HG02678 (cell line): ENCODE measurements at regions not wholly inside any gene's neighbourhood (a gene's known extent, or its start where the extent isn't known, plus 50 kb on each side); places are given as distances from the start of the nearest gene placed in this dataset.

Experiments used
- ATAC-seq: cut with Tn5 transposase; IDR thresholded peaks from one replicate; pipeline ENCODE4 v1.9.1; 2021; ENCODE audit warnings: mild to moderate bottlenecking, moderate library complexity; ENCODE audit not compliant: unreplicated experiment

GRCh38 chr9:13568841-13569601 is 289.5 kb upstream of the MPDZ start:
- ATAC-seq = no peak

DNA sequence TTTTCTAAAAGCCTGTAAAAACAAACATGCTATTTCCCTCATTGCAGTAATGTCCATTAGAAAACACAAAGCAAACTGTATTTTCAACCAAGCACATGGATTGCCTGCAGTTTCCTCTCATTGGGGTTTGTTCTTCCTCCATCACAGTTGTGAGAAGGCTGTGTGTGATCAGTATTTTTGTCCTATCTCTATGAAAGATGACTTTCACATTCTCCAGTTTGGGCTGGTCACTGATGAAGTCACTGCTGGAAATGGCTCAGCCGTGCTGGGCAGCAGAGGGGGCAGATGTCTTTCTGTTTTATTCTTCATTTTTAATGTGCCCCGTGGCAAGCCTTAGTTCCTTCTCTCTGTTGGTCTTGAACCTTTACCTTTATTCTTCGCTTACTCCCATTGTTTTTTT is 288.9 kb upstream of the MPDZ start:
- no peak for ATAC-seq

- ATAC-seq = no peak
Observed at GRCh38 chr9:13567833-13568232, 288.3 kb upstream of the MPDZ start.

GRCh38 chr9:13557746-13558145 is 278.3 kb upstream of the MPDZ start:
- no peak for ATAC-seq

GRCh38 chr9:13556656-13557055 is 277.2 kb upstream of the MPDZ start:
- ATAC-seq = no peak

GRCh38 chr9:13555989-13556500 is 276.6 kb upstream of the MPDZ start:
- ATAC-seq = no peak

DNA sequence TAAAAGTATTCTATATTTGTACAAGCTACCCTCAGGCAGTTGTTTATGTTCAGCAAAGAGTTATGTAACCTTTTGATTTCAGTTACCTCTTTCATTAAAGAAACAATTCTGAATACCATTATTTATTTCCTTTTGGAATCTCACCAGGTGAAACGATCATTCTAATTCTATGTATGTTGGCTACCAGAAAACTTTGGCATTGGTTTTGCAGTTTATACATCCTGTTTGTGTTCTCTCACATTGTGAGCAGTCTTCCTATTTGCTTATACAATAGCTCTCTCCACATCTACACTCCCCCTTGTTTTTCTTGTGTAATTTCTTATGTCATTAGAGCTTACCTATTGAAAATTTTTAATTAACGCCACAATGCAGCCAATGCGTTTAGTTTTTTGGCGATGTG is 276.0 kb upstream of the MPDZ start:
- no peak for ATAC-seq

GRCh38 chr9:13554626-13555025 is 275.1 kb upstream of the MPDZ start:
- ATAC-seq = no peak

DNA sequence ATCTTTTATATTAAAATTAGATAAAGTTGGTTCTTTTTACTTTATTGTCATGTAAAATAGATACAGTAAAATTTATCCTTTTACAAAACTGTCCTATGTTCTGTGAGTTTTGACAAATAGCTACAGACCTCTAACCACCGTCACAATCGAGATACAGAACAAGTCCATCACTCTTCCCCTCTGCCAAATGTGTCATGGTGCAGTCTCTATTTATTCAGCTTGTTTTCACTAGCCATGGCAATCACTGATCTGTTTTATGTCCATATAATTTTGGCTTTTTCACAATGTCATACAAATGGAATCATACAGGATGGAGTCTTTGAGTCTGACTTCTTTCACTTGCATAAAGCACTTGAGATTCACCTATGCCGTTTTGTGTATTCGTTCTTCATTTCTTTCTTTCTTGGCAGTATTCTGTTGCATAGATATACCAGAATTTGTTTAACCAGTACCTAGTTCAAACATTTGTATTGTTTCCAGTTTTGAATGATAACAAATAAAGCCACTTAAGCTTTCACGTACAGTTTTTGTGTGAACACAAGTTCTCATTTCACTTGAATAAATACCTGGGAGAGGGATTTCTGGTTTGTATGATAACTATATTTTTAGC is 273.2 kb upstream of the MPDZ start:
- no peak for ATAC-seq

GRCh38 chr9:13550519-13550918 is 271.0 kb upstream of the MPDZ start:
- ATAC-seq = no peak

GRCh38 chr9:13548535-13548934 is 269.0 kb upstream of the MPDZ start:
- no peak for ATAC-seq

DNA sequence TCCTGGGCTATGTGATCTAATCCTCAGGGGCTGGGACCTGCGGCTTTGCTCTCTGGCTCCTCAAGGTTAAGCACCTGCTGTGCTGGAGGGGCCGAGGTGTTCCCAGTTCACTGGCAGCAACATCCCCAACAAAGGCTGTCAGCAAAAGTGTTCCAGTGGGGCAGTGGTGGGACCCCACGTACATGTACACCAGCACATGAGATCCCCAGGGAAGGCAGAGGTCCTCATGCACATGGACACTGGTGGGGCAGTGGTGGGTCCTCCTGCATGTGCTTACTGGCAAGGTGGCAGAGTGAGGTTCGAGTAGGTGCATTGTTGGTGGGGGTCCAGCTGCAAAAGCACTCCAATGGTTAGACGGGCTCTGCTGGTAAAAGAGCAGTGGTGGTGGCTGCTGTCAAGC is 255.6 kb upstream of the MPDZ start:
- no peak for ATAC-seq

DNA sequence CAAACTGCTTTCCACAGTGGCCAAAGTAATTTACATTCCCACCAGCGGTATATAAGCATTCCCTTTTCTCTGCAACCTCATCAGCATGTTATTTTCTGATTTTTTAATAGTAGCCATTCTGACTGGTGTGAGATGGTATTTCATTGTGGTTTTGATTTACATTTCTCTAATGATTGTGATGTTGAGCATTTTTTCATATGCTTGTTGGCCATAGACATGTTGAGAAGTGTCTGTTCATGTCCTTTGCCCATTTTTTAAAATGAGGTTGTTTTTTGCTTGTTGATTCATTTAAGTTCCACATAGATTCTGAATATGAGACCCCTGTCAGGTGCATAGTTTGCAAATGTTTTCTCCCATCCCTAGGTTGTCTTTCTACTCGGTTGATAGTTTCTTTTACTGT is 254.5 kb upstream of the MPDZ start:
- no peak for ATAC-seq

GRCh38 chr9:13532407-13532806 is 252.9 kb upstream of the MPDZ start:
- no peak for ATAC-seq

DNA sequence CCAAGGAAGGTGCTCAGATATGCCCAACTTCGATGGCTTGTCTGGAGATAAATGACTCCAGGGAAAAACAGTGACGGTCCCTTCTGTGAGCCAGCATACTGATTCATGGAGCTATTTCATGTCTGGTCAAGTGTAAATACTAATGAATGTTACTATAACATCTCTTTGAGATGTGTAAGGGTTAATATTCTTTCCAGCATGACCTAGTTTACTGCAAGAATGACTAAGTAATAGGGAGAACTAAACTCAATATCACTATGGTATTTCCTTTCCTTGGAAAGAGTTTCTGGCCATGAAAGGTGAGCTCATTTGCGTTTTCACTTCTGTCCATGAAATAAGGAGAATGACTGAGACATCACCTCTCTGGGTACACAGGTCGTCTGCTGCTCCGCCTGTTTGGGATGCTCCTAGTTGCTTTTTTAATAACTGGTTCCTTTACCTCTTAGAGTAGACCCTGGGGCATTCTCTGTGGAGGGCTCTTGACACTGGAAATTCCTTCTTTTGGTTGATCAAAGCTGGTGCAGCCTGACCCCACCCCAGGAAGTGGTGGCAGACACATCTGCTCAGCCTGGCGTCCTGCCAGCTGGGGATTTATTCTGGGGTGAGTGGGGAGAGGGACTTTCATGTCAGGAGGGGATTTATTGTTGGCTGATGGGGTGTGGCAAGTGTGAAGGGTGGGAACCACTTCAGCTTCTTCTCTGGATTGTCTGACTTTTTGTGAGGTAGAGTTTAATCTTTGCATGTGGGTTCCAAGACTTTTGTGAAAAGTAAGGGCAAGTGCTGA is 250.0 kb upstream of the MPDZ start:
- no peak for ATAC-seq

GRCh38 chr9:13524245-13524644 is 244.8 kb upstream of the MPDZ start:
- no peak for ATAC-seq

GRCh38 chr9:13520069-13520468 is 240.6 kb upstream of the MPDZ start:
- ATAC-seq = no peak

- ATAC-seq = no peak
Observed at GRCh38 chr9:13513716-13514444, 234.4 kb upstream of the MPDZ start.

- no peak for ATAC-seq
Observed at GRCh38 chr9:13513286-13513685, 233.8 kb upstream of the MPDZ start.

GRCh38 chr9:13508681-13509080 is 229.2 kb upstream of the MPDZ start:
- no peak for ATAC-seq

DNA sequence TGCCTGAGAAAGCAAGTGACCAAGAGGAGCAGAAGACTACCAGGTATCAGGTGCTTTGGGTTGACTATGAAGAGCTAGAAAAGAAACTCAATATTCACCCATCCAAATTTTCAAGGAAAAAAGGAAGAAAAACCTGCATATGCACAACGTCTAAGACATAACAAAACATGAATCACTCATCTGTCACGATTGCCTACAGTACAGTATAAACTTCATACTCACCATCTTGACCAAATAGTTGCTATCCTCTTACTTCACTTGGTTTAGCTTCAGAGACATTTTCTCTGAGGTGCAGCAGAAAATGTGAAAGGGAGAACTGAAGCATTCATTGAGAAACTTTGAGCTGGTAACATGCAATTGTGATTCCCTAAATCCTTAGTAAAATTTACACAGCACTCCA is 228.6 kb upstream of the MPDZ start:
- ATAC-seq = no peak
